Stimulated activated CD8-positive, alpha-beta memory T cell treated with anti-CD3 and anti-CD28 coated beads, Interleukin-7, amount 100 ng/mL, for 24 hours (primary cell): ENCODE measurements at regions not wholly inside any gene's neighbourhood (a gene's known extent, or its start where the extent isn't known, plus 50 kb on each side); places are given as distances from the start of the nearest gene placed in this dataset.
"Not testable (repeated sequence)": the region's sequence is repeated elsewhere in the genome, so short reads cannot be mapped to it uniquely, and the experiment has no call there.

Experiments
- DNase-seq: peaks from one replicate; pipeline ENCODE4 v3.0.0-alpha.2; 2020; ENCODE audit warnings: low read depth

GRCh38 chr2:193837111-193837738 is 1642.5 kb upstream of the TMEFF2 start:
- DNase-seq, result no peak

- not testable (repeated sequence) for DNase-seq
Measured at GRCh38 chr2:193836424-193837006, 1641.8 kb upstream of the TMEFF2 start.

GRCh38 chr2:193833895-193834294 is 1639.2 kb upstream of the TMEFF2 start:
- DNase-seq, result not testable (repeated sequence)

- DNase-seq, result no peak
Measured at GRCh38 chr2:193824474-193824873, 1629.7 kb upstream of the TMEFF2 start.

- DNase-seq, result no peak
Measured at GRCh38 chr2:193818801-193819499, 1624.2 kb upstream of the TMEFF2 start.

GRCh38 chr2:193816008-193816407 is 1621.3 kb upstream of the TMEFF2 start:
- DNase-seq, result no peak

GRCh38 chr2:193810533-193810932 is 1615.8 kb upstream of the TMEFF2 start:
- DNase-seq, result no peak

- no peak for DNase-seq
Measured at GRCh38 chr2:193808877-193809276, 1614.1 kb upstream of the TMEFF2 start.

- DNase-seq, result no peak
Measured at GRCh38 chr2:193806088-193806774, 1611.5 kb upstream of the TMEFF2 start.

GRCh38 chr2:193796847-193797246 is 1602.1 kb upstream of the TMEFF2 start:
- no peak for DNase-seq

- DNase-seq, result no peak
Measured at GRCh38 chr2:193793914-193794313, 1599.2 kb upstream of the TMEFF2 start.

- no peak for DNase-seq
Measured at GRCh38 chr2:193783681-193784080, 1588.9 kb upstream of the TMEFF2 start.

- DNase-seq, result no peak
Measured at GRCh38 chr2:193778293-193778692, 1583.6 kb upstream of the TMEFF2 start.

- no peak for DNase-seq
Measured at GRCh38 chr2:193776988-193777387, 1582.3 kb upstream of the TMEFF2 start.

GRCh38 chr2:193774166-193774565 is 1579.4 kb upstream of the TMEFF2 start:
- no peak for DNase-seq

GRCh38 chr2:193751299-193751698 is 1556.6 kb upstream of the TMEFF2 start:
- DNase-seq, result no peak

GRCh38 chr2:193749485-193749884 is 1554.8 kb upstream of the TMEFF2 start:
- DNase-seq, result no peak

GRCh38 chr2:193743089-193743488 is 1548.4 kb upstream of the TMEFF2 start:
- no peak for DNase-seq

GRCh38 chr2:193738892-193739291 is 1544.2 kb upstream of the TMEFF2 start:
- DNase-seq, result no peak

- no peak for DNase-seq
Measured at GRCh38 chr2:193712912-193713311, 1518.2 kb upstream of the TMEFF2 start.

- DNase-seq, result no peak
Measured at GRCh38 chr2:193703411-193703810, 1508.7 kb upstream of the TMEFF2 start.

- DNase-seq, result no peak
Measured at GRCh38 chr2:193701484-193701883, 1506.8 kb upstream of the TMEFF2 start.

- no peak for DNase-seq
Measured at GRCh38 chr2:193695367-193695766, 1500.6 kb upstream of the TMEFF2 start.
